Adrenal gland (tissue), 9 donors: ENCODE measurements at regions not wholly inside any gene's neighbourhood (a gene's known extent, or its start where the extent isn't known, plus 50 kb on each side); places are given as distances from the start of the nearest gene placed in this dataset.

Source experiments
- DNase-seq, 7 donors: peaks; one replicate each; pipeline ENCODE4 v3.0.0-alpha.2; 2019 to 2020
- H3K27ac ChIP-seq, 5 donors: fragments of 200-600 bp; sonication (generic) in 4 of 5; 1 replicate in 3 of 5; 2 replicates in 2 of 5; pipeline versions ENCODE4 v1.5.1 to v1.8.0; 2016 to 2020; ENCODE audit warnings: mild to moderate bottlenecking in 1 of 5
- H3K27me3 ChIP-seq: fragments of 200-600 bp; 2 replicates; pipeline ENCODE4 v1.8.0; 2021
- H3K36me3 ChIP-seq, 2 donors: fragments of 200-600 bp; replicated peaks in 1 of 2; 1 replicate in 1 of 2; 2 replicates in 1 of 2; pipeline versions ENCODE4 v1.5.1 to v1.8.0; 2018 to 2022
- H3K4me1 ChIP-seq, 2 donors: fragments of 200-600 bp; replicated peaks in 1 of 2; 1 replicate in 1 of 2; 2 replicates in 1 of 2; pipeline versions ENCODE4 v1.5.1 to v1.8.0; 2018 to 2021
- H3K4me3 ChIP-seq, 4 donors: fragments of 200-600 bp; sonication (generic) in 3 of 4; one replicate each; pipeline ENCODE4 v1.5.1; 2016 to 2018
- H3K9me3 ChIP-seq, 3 donors: fragments of 200-600 bp; sonication (generic) in 1 of 3; replicated peaks in 1 of 3; 1 replicate in 2 of 3; 2 replicates in 1 of 3; pipeline versions ENCODE4 v1.5.1 to v1.8.0; 2016 to 2021
- CTCF ChIP-seq, 6 experiments: fragments of 450-650 bp in 4 of 6; fragments of 200-600 bp in 2 of 6; sonication (generic) in 1 of 6; IDR thresholded peaks; 1 replicate in 5 of 6; 2 replicates in 1 of 6; pipeline versions ENCODE4 v1.5.1 to v1.8.0; 2016 to 2021; ENCODE audit warnings: antibody characterized with exemption in 6 of 6, mild to moderate bottlenecking in 2 of 6, moderate library complexity in 1 of 6
- POLR2A ChIP-seq, 2 donors: fragments of 450-650 bp; IDR thresholded peaks; one replicate each; pipeline ENCODE4 v1.6.1; 2017; ENCODE audit warnings: antibody characterized with exemption in 2 of 2, mild to moderate bottlenecking in 2 of 2, moderate library complexity in 1 of 2
- WGBS, 4 donors: extraction: QIAGEN DNeasy Blood & Tissue Kit in 2 of 4; methylation state at CpG; one replicate each; pipeline versions ENCODE4 v1.1.5 to v1.1.7; 2013 to 2017; 5-methylcytosine and 5-hydroxymethylcytosine counted together
- intact Hi-C, 2 donors: fragments of 100-400 bp; cut with DNase I; formaldehyde crosslinking; loops; one replicate each; pipeline versions ENCODE4 v1.14.1 to v1.15.0; 2022 to 2023
- donor health status: healthy with polysubstance abuse.
- donor health status: Bipolar disorder and iron deficiency.
- donor health status: DM: yes; HTN: yes; CAD: no.
- donor health status: DM: no; HTN: no; CAD: no.
- donor health status: DM: no; HTN: no; CAD: no.

GRCh38 chr3:150210461-150211110 is 197.5 kb upstream of the TSC22D2 start:
- intact Hi-C loops = no loop called here
- 60 to 81% (median 77%) methylated on average over 4 of the region's 4 CpGs for WGBS, 4 donors
- Histone ChIP-seq H3K27ac (no peak overlapping the region), H3K27me3 (peaks cover 3% of the 10 kb centered on the region), H3K9me3 (no peaks in the 10 kb centered on the region), H3K4me3 (no peak overlapping the region), H3K36me3 (no peaks in the 10 kb centered on the region), H3K4me1 (no peaks in the 10 kb centered on the region)
- no peak for DNase-seq
- TF ChIP-seq CTCF (IDR thresholded peaks at IDR 0.05) = no peak
- no peak for TF ChIP-seq POLR2A (IDR thresholded peaks at IDR 0.05)

- H3K27ac ChIP-seq = no peak overlapping the region
- TF ChIP-seq CTCF (IDR thresholded peaks at IDR 0.05) = no peak
- no peak for TF ChIP-seq POLR2A (IDR thresholded peaks at IDR 0.05)
- no peak for DNase-seq
- WGBS, 4 donors = 82 to 91% (median 87%) methylated on average over 5 of the region's 5 CpGs
- H3K27me3 ChIP-seq = peaks cover 3% of the 10 kb centered on the region
- no peaks in the 10 kb centered on the region for H3K4me1 ChIP-seq
- H3K4me3 ChIP-seq = no peak overlapping the region
- H3K9me3 ChIP-seq = no peaks in the 10 kb centered on the region
- intact Hi-C loops = no loop called here
- H3K36me3 ChIP-seq = no peaks in the 10 kb centered on the region
Measured at GRCh38 chr3:150203273-150203672, 204.8 kb upstream of the TSC22D2 start.

GRCh38 chr3:150202711-150203110 is 205.4 kb upstream of the TSC22D2 start:
- intact Hi-C loops = no loop called here
- Histone ChIP-seq H3K9me3 (no peaks in the 10 kb centered on the region), H3K36me3 (no peaks in the 10 kb centered on the region), H3K27me3 (no peaks in the 10 kb centered on the region), H3K4me1 (no peaks in the 10 kb centered on the region), H3K4me3 (no peak overlapping the region), H3K27ac (no peak overlapping the region)
- whole genome bisulfite sequencing, 4 donors = 89 to 100% (median 95%) methylated on average over 1 of the region's 1 CpG
- TF ChIP-seq CTCF (IDR thresholded peaks at IDR 0.05) (no peak), POLR2A (IDR thresholded peaks at IDR 0.05) (no peak)
- DNase-seq = no peak

- intact Hi-C loops = no loop called here
- H3K36me3 ChIP-seq = no peaks in the 10 kb centered on the region
- H3K4me3 ChIP-seq = no peak overlapping the region
- TF ChIP-seq CTCF (IDR thresholded peaks at IDR 0.05) (no peak), POLR2A (IDR thresholded peaks at IDR 0.05) (no peak)
- H3K27ac ChIP-seq = no peak overlapping the region
- H3K4me1 ChIP-seq = no peaks in the 10 kb centered on the region
- H3K9me3 ChIP-seq = peaks cover 0 to 2% (median 0%) of the 10 kb centered on the region in 3 donors
- no peak for DNase-seq
- H3K27me3 ChIP-seq = no peaks in the 10 kb centered on the region
Measured at GRCh38 chr3:150194957-150195356, 213.1 kb upstream of the TSC22D2 start.
